CD8-positive, alpha-beta memory T cell (primary cell): ENCODE measurements at regions not wholly inside any gene's neighbourhood (a gene's known extent, or its start where the extent isn't known, plus 50 kb on each side); places are given as distances from the start of the nearest gene placed in this dataset.

Source experiments
- CTCF ChIA-PET: fragments of 350-600 bp; sonication (Branson Sonifier 250); formaldehyde crosslinking; loops from one replicate; lab custom pipeline; 2021; ENCODE audit warnings: antibody characterized with exemption; lab: Charles Lee
- POLR2A ChIA-PET: fragments of 350-600 bp; sonication (Branson Sonifier 250); formaldehyde crosslinking; loops from one replicate; lab custom pipeline; 2021; ENCODE audit warnings: antibody characterized with exemption; lab: Charles Lee
- DNase-seq, 5 donors: peaks; one replicate each; pipeline versions ENCODE4 v3.0.0 to v3.0.0-alpha.2; 2020 to 2022; ENCODE audit warnings: mixed read lengths in 1 of 5
- H3K27ac ChIP-seq: one replicate; pipeline ENCODE4 v1.7.0; 2013; ENCODE audit warnings: low read depth, mild to moderate bottlenecking, low read length, moderate library complexity
- H3K27me3 ChIP-seq: 2 replicates; pipeline ENCODE4 v1.7.0; 2013; ENCODE audit warnings: low read length, mild to moderate bottlenecking; ENCODE audit not compliant: insufficient read depth, poor library complexity, severe bottlenecking
- H3K36me3 ChIP-seq: 2 replicates; pipeline ENCODE4 v1.7.0; 2013; ENCODE audit warnings: mild to moderate bottlenecking, low read length, moderate library complexity; ENCODE audit not compliant: insufficient read depth
- H3K4me1 ChIP-seq: 2 replicates; pipeline ENCODE4 v1.7.0; 2013; ENCODE audit warnings: mild to moderate bottlenecking, low read length, moderate library complexity; ENCODE audit not compliant: insufficient read depth
- H3K4me3 ChIP-seq: 2 replicates; pipeline ENCODE4 v1.7.0; 2013; ENCODE audit warnings: mild to moderate bottlenecking, low read length
- H3K9me3 ChIP-seq: 2 replicates; pipeline ENCODE4 v1.7.0; 2013; ENCODE audit warnings: mild to moderate bottlenecking, low read length
- H3K27ac Mint-ChIP-seq, 8 donors: one replicate each; pipeline ENCODE4 v1.8.0; 2020 to 2021; ENCODE audit warnings: mixed read lengths in 8 of 8, mild to moderate bottlenecking in 6 of 8, inconsistent platforms in 3 of 8, moderate library complexity in 3 of 8
- H3K27me3 Mint-ChIP-seq, 2 donors: one replicate each; pipeline ENCODE4 v1.8.0; 2020 to 2021; ENCODE audit warnings: mixed read lengths in 2 of 2, mild to moderate bottlenecking in 1 of 2, moderate library complexity in 1 of 2
- H3K36me3 Mint-ChIP-seq, 3 donors: one replicate each; pipeline ENCODE4 v1.8.0; 2020 to 2021; ENCODE audit warnings: mixed read lengths in 3 of 3, inconsistent platforms in 1 of 3, mild to moderate bottlenecking in 1 of 3
- H3K4me1 Mint-ChIP-seq, 3 donors: one replicate each; pipeline ENCODE4 v1.8.0; 2020 to 2021; ENCODE audit warnings: mixed read lengths in 3 of 3, inconsistent platforms in 1 of 3, mild to moderate bottlenecking in 1 of 3
- H3K4me3 Mint-ChIP-seq, 7 donors: one replicate each; pipeline ENCODE4 v1.8.0; 2020 to 2021; ENCODE audit warnings: mixed read lengths in 7 of 7, mild to moderate bottlenecking in 6 of 7, moderate library complexity in 4 of 7, inconsistent platforms in 2 of 7
- H3K9me3 Mint-ChIP-seq, 5 donors: one replicate each; pipeline ENCODE4 v1.8.0; 2020 to 2022; ENCODE audit warnings: mixed read lengths in 5 of 5, mild to moderate bottlenecking in 3 of 5, moderate library complexity in 2 of 5, inconsistent platforms in 1 of 5

DNA sequence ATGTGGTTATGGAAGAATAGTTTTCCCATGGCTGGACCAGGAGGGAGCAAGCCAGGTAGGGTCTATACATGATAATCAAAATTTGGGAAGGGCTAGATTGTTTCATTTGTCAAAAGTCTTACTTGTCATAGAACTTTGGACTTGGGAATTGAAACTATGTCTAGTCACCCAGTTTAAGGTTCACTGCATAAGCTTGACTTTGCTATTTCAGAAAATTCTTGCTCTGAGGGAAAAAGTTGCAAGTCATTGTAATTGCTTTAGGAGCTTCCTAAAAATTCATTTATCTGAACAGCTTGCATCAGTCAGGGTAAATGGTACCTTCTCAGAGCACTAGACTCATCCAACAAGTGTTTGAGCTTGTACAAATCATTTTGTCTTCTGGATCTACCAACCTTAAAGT, 1194.7 kb downstream of the GALC start:
- no peak overlapping the region for H3K4me3 ChIP-seq
- POLR2A ChIA-PET: no interaction called here
- CTCF ChIA-PET: no interaction called here
- H3K4me1 Mint-ChIP-seq: no peaks in the 10 kb centered on the region
- no peaks in the 10 kb centered on the region for H3K27me3 ChIP-seq
- H3K9me3 ChIP-seq: no peaks in the 10 kb centered on the region
- no peaks in the 10 kb centered on the region for H3K27me3 Mint-ChIP-seq
- H3K27ac ChIP-seq: no peak overlapping the region
- no peak for DNase-seq
- no peaks in the 10 kb centered on the region for H3K4me1 ChIP-seq
- no peaks in the 10 kb centered on the region for H3K36me3 ChIP-seq
- H3K9me3 Mint-ChIP-seq: peaks cover 0 to 32% (median 4%) of the 10 kb centered on the region in 5 donors
- no peak overlapping the region for H3K27ac Mint-ChIP-seq
- H3K36me3 Mint-ChIP-seq: no peaks in the 10 kb centered on the region
- H3K4me3 Mint-ChIP-seq: no peak overlapping the region

DNA sequence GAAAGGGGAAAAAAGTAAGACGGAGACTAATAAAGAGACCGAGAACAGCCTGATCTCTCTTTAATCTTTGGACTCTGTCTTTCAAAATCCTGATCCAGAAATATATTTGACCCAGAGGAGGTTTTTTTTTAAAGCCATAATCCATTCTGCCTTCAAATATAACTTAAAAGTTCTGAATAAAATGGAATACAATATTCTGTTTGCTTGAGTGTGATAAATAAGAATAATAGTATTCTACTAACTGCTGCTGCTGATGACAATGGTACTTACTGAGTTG, 1196.0 kb downstream of the GALC start:
- Mint-ChIP-seq H3K27me3 (no peaks in the 10 kb centered on the region), H3K4me1 (no peaks in the 10 kb centered on the region), H3K4me3 (no peak overlapping the region), H3K9me3 (peaks cover 2 to 38% (median 3%) of the 10 kb centered on the region in 5 donors), H3K27ac (no peak overlapping the region), H3K36me3 (no peaks in the 10 kb centered on the region)
- H3K4me3 ChIP-seq: no peak overlapping the region
- CTCF ChIA-PET: no interaction called here
- H3K9me3 ChIP-seq: no peaks in the 10 kb centered on the region
- H3K4me1 ChIP-seq: no peaks in the 10 kb centered on the region
- H3K27me3 ChIP-seq: no peaks in the 10 kb centered on the region
- H3K27ac ChIP-seq: no peak overlapping the region
- no peaks in the 10 kb centered on the region for H3K36me3 ChIP-seq
- POLR2A ChIA-PET: no interaction called here
- DNase-seq: no peak

DNA sequence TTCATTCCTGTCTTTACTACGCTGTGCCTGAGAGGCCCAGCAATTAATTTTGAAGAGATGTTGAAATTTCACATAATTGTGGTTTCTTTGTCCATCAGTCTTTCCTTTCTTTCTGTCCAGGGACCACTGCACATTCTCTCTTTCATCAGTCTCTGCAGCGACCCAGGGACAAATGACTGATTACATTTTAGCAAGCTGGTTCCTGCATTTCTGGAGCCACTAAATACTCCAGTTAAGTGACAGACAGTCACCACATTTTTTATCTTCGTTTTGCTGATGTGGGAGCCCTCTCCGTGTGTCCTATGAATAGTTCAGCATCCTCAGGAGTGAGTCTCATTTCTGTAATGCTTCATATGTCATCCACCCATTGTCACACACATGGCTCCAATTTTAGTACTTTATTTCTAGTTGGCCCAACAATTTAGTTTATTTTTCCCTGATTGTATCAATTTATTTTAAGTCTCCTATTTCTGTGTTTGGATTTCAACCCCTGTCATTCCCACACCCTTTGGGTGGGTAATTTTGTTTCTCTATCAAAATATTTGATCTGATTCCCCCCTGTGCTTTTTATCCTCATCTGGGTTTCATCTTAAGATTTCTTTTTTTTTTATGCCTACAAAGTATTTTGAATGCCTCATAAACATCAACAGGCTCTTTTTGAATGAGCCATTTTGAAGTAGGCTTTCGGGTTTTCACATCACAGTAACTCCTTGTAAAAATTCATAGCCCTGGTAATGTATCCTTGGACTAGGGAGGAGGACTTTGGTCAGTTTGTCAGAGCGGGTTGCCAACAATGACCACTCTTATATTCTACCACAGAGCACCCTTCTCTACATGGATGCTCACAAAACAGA, 1196.5 kb downstream of the GALC start:
- no peak overlapping the region for H3K4me3 Mint-ChIP-seq
- no peak overlapping the region for H3K27ac ChIP-seq
- no peaks in the 10 kb centered on the region for H3K4me1 Mint-ChIP-seq
- H3K9me3 ChIP-seq: no peaks in the 10 kb centered on the region
- peaks cover 0 to 38% (median 2%) of the 10 kb centered on the region in 5 donors for H3K9me3 Mint-ChIP-seq
- no peaks in the 10 kb centered on the region for H3K27me3 Mint-ChIP-seq
- ChIA-PET CTCF (no interaction called here), POLR2A (no interaction called here)
- no peaks in the 10 kb centered on the region for H3K27me3 ChIP-seq
- no peak overlapping the region for H3K4me3 ChIP-seq
- H3K27ac Mint-ChIP-seq: no peak overlapping the region
- H3K36me3 Mint-ChIP-seq: no peaks in the 10 kb centered on the region
- H3K4me1 ChIP-seq: no peaks in the 10 kb centered on the region
- H3K36me3 ChIP-seq: no peaks in the 10 kb centered on the region
- DNase-seq: no peak

DNA sequence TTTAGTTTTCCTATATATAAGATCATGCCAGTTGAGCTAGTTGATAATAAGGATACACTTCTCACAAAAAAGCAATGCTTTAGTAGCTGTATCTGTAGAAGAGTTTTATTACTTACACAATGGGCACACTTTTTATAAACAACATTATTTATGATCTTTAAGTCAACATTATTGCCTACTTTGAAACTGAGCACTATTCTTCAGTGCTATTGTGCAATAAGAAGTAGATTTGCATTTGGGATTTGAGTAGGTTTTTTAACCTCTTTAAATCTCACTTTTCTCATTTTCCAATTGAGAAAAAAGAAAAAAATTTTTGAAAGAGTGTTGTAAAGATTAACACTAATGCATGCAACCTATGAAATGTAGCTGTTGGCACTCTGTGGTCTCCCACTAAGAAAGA, 1198.3 kb downstream of the GALC start:
- Histone ChIP-seq H3K4me1 (no peaks in the 10 kb centered on the region), H3K36me3 (no peaks in the 10 kb centered on the region), H3K27ac (no peak overlapping the region), H3K27me3 (no peaks in the 10 kb centered on the region), H3K4me3 (no peak overlapping the region), H3K9me3 (no peaks in the 10 kb centered on the region)
- no peaks in the 10 kb centered on the region for H3K4me1 Mint-ChIP-seq
- peaks cover 0 to 1% of the 10 kb centered on the region in 2 donors for H3K27me3 Mint-ChIP-seq
- no peak overlapping the region for H3K27ac Mint-ChIP-seq
- DNase-seq: no peak
- CTCF ChIA-PET: no interaction called here
- peaks cover 0 to 26% (median 2%) of the 10 kb centered on the region in 5 donors for H3K9me3 Mint-ChIP-seq
- POLR2A ChIA-PET: no interaction called here
- no peaks in the 10 kb centered on the region for H3K36me3 Mint-ChIP-seq
- H3K4me3 Mint-ChIP-seq: no peak overlapping the region

DNA sequence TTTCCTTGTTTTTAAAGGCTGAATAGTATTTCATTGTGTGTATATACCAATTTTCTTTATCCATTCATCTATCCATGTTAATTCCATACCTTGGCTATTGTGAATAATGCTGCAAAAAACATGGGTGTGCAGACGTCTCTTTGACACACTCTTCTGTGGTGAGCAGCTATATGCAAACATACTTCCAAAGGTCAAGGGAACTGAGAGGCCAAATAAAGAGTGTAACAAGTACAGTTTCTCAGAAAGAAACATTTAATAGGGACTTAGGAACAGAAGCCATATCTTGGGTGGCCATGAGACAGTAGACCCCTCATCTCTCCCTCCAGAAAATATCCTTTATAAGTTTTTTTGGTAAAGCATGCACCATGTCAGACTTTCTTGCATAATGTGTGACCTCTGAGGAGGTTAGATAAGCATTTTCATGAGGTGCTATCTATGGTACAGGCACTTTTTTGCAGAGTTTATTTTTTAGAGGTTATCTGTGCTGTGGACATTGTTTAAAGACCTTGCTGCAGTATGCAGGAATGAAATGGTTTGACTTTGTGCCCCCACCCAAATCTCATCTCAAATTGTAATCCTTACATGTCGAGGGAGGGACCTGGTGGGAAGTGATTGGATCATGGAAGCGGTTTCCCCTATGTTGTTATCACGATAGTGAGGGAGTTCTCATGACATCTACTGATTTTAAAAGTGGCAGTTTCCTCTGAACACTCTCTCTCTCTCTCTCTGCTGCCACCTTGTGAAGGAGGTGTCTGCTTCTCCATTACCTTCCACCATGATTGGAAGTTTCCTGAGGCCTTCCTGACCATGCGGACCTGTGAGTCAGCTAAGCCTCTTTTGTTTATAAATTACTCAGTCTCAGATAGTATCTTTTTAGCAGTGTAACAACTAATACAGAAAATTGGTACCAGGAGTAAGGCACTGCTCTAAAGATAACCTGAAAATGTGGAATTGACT, 1202.3 kb downstream of the GALC start:
- no peak for DNase-seq
- Histone ChIP-seq H3K27ac (no peak overlapping the region), H3K27me3 (no peaks in the 10 kb centered on the region), H3K9me3 (no peaks in the 10 kb centered on the region), H3K4me1 (no peaks in the 10 kb centered on the region), H3K4me3 (no peak overlapping the region), H3K36me3 (no peaks in the 10 kb centered on the region)
- Mint-ChIP-seq H3K27me3 (peaks cover 0 to 1% of the 10 kb centered on the region in 2 donors), H3K27ac (no peak overlapping the region), H3K9me3 (peaks cover 0 to 22% (median 2%) of the 10 kb centered on the region in 5 donors), H3K4me3 (no peak overlapping the region), H3K4me1 (no peaks in the 10 kb centered on the region), H3K36me3 (no peaks in the 10 kb centered on the region)
- POLR2A ChIA-PET: no interaction called here
- CTCF ChIA-PET: interaction anchor here (1.1 kb wide), 1 partner anchor 16 kb away, joined by 3 read pairs; no protein-coding TSS in a partner anchor

DNA sequence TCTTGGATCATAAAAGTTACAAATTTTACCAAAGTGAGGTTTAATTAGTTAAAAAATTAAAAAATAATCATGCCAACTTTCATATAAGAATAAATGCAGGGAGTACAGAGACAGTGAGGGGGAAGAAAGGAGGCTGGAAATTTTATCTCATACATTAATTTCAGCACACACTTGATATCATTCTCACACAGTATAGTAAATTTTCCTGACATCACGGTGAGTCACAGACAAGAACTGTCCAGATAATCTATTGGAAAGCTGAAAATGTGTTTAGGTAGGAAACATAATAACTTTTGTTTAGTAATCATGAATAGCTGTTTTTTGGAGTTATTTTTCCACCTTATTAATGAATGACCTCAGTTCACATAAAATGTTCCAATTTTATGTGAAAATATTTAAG, 1204.8 kb downstream of the GALC start:
- Mint-ChIP-seq H3K27ac (no peak overlapping the region), H3K4me1 (no peaks in the 10 kb centered on the region), H3K9me3 (peaks cover 2 to 27% (median 4%) of the 10 kb centered on the region in 5 donors), H3K4me3 (no peak overlapping the region), H3K27me3 (peaks cover 0 to 1% of the 10 kb centered on the region in 2 donors), H3K36me3 (no peaks in the 10 kb centered on the region)
- Histone ChIP-seq H3K4me1 (no peaks in the 10 kb centered on the region), H3K27me3 (no peaks in the 10 kb centered on the region), H3K36me3 (no peaks in the 10 kb centered on the region), H3K9me3 (no peaks in the 10 kb centered on the region), H3K27ac (no peak overlapping the region), H3K4me3 (no peak overlapping the region)
- DNase-seq: no peak
- POLR2A ChIA-PET: no interaction called here
- CTCF ChIA-PET: no interaction called here

DNA sequence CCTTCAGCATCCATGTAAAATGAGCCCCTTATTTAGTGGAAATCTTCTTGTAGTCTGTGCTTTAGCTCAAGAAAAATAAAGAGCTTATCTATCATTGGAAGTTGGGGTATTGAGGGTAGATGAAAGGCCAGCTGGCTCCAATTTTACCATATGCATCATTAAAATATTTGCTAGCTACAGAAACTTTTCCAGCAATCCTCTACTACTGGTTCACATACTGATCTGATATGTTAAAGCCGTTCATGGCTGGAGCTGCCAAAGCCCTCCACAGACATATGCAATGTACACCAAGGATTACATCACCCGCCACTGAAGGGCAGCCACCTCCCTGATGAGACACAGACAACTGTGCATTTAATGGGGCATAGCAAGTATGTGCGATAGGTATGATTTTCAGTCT, 1205.3 kb downstream of the GALC start:
- no peak overlapping the region for H3K4me3 Mint-ChIP-seq
- CTCF ChIA-PET: no interaction called here

DNA sequence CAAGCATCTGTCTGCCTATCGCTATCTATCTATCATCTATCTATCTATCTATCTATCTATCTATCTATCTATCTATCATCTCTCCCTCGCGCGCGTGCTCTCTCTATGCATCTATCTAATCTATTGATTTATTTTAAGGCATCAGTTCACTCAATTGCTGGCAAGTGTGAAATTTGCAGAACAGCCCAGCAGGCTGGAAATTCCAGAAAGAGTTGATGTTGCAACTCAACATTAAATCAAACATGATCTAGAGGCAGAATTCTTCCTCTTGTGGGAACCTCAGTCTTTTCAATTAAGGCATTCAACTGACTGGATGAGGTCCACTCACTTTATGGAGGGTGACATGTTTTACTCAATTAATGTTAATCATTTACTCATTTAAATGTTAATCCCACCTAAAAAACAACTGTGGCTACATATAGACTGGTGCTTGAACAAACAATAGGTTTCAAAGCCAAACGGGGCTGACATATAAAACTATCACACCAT, 1210.8 kb downstream of the GALC start:
- no peak for DNase-seq
- H3K4me1 Mint-ChIP-seq: no peaks in the 10 kb centered on the region
- Histone ChIP-seq H3K9me3 (no peaks in the 10 kb centered on the region), H3K4me3 (no peak overlapping the region), H3K36me3 (no peaks in the 10 kb centered on the region), H3K27ac (no peak overlapping the region), H3K4me1 (no peaks in the 10 kb centered on the region), H3K27me3 (no peaks in the 10 kb centered on the region)
- no peaks in the 10 kb centered on the region for H3K27me3 Mint-ChIP-seq
- no peak overlapping the region for H3K27ac Mint-ChIP-seq
- POLR2A ChIA-PET: no interaction called here
- H3K9me3 Mint-ChIP-seq: peaks cover 2 to 49% (median 4%) of the 10 kb centered on the region in 5 donors
- no peak overlapping the region for H3K4me3 Mint-ChIP-seq
- no peaks in the 10 kb centered on the region for H3K36me3 Mint-ChIP-seq
- CTCF ChIA-PET: no interaction called here

More for the DNA sequence above, 1205.3 kb downstream of the GALC start:
- Histone ChIP-seq H3K9me3 (no peaks in the 10 kb centered on the region), H3K27me3 (no peaks in the 10 kb centered on the region), H3K4me3 (no peak overlapping the region), H3K27ac (no peak overlapping the region), H3K36me3 (no peaks in the 10 kb centered on the region), H3K4me1 (no peaks in the 10 kb centered on the region)
- H3K27ac Mint-ChIP-seq: no peak overlapping the region
- peaks cover 0 to 1% of the 10 kb centered on the region in 2 donors for H3K27me3 Mint-ChIP-seq
- H3K9me3 Mint-ChIP-seq: peaks cover 0 to 26% (median 4%) of the 10 kb centered on the region in 5 donors
- POLR2A ChIA-PET: no interaction called here
- no peaks in the 10 kb centered on the region for H3K4me1 Mint-ChIP-seq
- H3K36me3 Mint-ChIP-seq: no peaks in the 10 kb centered on the region
- DNase-seq: no peak
